Activated T-cell treated with anti-CD3 and anti-CD28 coated beads, Interleukin-2, amount 50 U/mL, for 48 hours (primary cell): ENCODE measurements at regions not wholly inside any gene's neighbourhood (a gene's known extent, or its start where the extent isn't known, plus 50 kb on each side); places are given as distances from the start of the nearest gene placed in this dataset.
"Not testable (repeated sequence)": the region's sequence is repeated elsewhere in the genome, so short reads cannot be mapped to it uniquely, and the experiment has no call there.

ENCODE experiments used
- DNase-seq, 2 experiments: peaks; one replicate each; pipeline ENCODE4 v3.0.0-alpha.2; 2020

DNA sequence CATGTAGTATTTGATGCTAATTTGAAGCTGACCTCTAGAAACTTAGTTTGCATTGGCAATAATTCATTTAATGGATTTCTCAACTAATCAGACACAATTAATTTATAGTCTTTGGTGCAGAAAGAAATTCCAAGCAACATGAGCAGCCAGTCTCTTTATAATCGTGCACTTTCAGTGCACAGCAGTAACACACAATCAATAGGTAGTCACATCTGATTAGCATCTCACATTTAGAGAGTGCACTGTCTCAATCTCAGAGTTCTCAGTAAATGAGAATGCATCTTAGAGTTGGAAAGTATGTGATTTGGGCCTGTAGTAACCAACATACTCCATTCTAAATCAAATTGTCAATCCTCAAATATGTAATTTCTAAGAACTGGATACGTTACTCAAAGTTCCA is 377.6 kb downstream of the POM121L12 start:
- DNase-seq: no peak

DNA sequence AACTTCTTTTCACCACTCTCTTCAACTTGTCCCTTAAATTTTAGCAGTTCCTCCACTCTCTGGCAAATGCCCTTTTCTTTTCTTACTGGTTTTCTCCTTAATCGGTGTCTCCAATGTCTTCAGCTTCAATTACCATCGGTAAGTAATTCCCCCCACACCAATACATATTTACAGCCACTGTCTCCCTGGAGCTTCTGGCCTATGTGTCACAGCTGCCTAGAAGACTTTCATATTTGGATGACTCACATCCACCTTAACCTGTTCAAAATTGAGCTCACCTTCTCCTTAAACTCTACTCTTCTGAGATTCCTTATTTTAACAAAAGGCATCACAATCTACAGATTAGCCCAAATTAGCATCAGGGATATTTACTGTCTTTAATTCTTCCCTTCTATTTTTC is 380.4 kb downstream of the POM121L12 start:
- no peak for DNase-seq

DNA sequence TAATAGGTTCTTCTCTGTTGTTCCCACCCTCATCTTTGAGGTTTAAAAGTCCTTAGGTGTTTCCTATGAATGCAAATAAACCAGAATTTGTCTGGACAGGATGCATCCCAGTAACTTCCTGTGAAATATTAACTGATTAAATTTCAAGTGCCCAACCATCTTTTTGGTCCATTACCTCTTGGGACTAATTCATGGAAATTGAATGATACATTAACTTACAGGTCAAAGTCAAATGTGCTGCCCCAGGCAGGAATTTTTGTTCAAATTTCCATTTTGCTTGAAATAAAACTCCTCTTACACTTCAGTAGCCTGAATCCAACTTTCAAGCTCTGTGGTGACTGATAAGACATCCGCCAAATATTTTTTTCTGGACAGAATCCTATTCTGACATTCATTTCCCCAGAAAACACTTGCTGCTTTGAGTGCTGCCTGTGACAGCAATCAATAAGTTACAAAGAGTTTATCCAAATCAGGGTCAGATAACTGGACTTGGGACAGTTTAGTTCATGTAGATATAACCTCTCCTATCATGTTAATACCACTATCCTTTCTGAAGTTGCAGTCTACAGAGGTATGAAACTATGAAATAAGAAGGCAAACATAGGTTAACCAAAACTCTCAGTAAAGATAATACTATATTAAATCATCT is 383.5 kb downstream of the POM121L12 start:
- no peak for DNase-seq

- DNase-seq: no peak
Measured at GRCh38 chr7:53420550-53420949, 385.1 kb downstream of the POM121L12 start.

GRCh38 chr7:53422291-53422690 is 386.9 kb downstream of the POM121L12 start:
- no peak for DNase-seq

- no peak for DNase-seq
Measured at GRCh38 chr7:53426145-53426750, 390.8 kb downstream of the POM121L12 start.

- no peak for DNase-seq
Measured at GRCh38 chr7:53428045-53428444, 392.6 kb downstream of the POM121L12 start.

DNA sequence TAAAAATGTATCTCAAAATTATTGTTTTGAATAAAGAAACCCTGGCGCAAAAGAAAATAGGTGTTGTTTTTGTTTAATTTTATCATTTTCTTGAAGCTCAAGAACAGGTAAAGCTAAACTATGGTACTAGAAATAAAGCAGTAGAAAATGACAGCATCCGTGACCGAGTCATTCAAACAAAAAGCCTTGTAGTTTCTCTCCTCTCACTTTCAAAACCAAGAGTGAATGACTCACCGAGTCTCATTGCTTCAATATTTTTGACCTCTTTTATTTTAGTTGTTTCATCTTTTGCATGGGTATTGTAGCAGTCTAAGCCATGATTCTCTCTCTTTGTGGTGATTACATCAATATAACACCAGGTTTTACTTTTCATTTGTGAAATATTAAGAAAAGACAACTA is 396.5 kb downstream of the POM121L12 start:
- no peak for DNase-seq

DNA sequence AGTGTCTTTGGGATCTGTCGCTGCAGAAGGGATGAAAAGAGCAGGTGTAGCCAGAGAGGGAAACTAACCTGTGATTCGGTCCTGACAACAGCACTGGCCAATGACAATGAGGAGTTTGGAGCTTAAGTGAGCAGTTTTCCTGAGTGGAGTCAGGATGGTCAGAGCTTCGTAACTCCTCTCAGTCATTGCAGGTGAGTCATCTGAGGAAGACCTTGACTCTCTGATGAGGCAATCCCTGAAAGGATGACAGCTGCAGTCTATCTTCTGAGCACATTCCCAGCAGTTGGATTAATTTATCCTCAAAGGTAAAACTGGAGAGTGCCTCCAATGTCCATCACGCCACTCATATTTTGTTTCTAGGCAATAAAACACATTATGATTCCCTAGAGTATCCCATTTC is 401.9 kb downstream of the POM121L12 start:
- no peak for DNase-seq

DNA sequence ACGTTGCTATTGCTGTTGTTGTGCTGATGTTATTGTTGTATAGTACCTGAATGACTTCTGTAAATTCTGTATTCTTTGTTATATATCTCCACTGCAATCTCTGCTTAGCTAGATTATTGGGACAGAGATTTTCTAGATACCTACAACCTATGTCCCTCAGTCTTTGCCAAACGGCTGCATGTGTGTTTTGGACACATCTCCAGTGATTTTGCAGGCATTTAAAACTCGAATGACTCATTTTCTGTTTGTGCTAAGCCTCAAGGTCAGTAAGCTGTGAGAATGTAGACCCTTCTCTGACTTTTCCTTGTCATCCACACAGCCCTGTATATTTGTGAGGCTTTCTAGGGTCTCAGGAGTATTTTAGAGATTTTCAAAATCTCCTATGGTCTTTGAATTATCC is 410.7 kb downstream of the POM121L12 start:
- no peak for DNase-seq

DNA sequence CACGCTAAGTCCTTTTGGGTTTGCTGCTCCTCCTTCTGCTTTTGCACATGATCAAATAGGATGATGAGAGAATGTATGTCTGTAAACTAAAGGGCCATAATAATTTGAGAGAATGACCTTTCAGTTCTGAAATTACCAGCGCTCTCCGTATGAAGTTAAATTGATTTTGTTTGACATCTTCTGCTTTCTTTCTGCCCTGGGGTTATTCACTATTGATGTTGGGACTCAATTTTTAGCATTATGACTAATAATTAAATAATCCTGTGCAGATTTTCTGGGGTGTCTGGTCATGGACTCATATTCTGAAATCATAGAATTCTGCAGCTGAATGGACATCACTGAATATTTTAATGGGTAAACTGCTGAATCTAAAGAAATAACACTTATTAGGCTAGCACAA is 423.2 kb downstream of the POM121L12 start:
- no peak for DNase-seq

GRCh38 chr7:53466371-53466770 is 430.9 kb downstream of the POM121L12 start:
- no peak for DNase-seq

GRCh38 chr7:53470336-53470970 is 435.0 kb downstream of the POM121L12 start:
- no peak for DNase-seq

DNA sequence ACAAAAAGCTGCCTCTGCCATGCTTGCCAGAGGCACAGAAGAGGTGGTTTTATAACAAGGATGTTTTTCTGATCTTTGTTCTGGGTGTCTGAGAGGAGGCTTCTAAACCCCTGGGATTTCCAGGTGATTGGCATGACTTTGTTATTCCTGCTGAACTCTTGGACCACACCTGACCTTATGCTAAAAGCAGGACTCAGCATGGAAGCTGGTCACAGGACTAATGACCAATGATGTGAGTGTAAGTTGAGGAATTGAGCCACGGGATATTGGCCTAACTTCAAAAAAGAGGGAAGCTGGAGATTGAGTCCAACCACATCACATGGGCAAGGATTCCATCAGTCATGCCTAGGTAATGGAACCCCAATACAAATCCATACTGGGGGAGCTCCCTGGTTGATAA is 437.9 kb downstream of the POM121L12 start:
- no peak for DNase-seq

DNA sequence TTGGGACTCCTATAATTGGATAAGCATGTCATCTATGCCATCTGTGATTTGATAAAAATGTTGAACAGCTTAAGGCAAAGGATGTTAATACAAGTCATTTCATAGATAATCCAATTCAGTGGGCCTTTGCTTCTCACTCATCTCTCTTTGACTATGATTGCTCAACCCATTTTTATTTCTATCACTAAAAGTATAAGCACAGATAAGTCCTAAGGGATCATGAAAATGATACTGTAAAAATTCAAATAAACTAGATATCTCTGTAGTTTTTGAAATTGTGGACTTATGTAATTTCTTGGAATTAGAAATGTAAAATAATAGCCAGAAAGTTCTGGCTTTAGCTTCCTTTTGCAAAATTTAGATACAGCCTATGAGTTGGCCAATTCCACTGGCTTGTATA is 440.3 kb downstream of the POM121L12 start:
- no peak for DNase-seq

DNA sequence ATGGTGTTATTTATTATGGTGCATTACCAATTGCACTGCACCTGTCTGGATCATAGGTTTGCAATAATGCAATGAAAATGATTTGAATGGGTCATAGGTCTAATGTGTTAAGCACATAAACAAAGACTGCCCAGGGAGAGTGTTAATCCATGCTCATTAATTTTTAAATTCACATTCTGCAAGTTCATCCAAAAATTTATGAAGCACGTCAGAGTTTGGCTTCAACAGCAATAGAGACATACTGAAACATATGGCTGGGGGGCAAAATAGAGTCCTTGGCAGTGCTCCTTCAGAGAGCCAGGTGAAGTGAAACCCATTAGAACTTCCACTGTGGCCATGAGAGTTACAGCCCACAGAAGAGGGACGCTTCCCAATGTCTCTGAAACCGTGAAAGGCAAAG is 441.1 kb downstream of the POM121L12 start:
- DNase-seq: no peak

DNA sequence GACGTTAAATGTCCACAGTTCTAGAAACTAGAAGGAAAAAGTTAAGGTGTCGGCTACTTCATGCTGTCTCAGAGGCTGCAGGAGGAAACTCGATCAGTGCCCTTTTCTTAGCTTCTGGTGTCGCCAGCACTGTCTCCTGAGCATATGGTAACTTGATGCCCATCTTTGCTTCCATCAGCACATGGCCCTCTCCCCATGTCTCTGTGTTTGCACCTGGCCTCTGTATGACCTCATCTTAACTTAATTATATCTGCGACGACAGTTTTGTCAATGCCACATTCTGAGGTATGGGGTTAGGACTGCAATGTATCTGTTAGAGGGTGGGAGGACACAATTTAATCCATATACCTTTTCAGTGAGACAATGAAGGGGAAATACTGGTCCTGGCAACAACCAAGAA is 449.9 kb downstream of the POM121L12 start:
- no peak for DNase-seq

DNA sequence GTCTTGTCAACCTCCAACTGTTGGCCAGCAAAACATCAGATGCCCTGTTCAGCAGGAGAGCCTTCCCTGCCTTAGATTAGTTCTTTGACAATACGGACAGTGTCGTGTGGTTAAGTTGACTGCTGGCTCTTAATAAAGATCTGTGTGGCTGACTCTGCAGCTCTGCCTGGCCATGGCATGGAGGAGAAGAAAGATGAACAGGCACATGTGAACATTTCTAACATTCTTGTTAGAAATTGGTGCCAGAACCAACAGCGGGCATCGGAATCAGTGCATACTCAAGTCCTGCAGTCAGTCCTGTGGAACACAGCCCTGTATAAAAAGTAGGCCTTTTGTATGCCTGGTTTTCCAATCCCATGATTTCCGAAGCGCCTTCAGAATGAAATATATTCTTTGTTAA is 455.6 kb downstream of the POM121L12 start:
- no peak for DNase-seq

DNA sequence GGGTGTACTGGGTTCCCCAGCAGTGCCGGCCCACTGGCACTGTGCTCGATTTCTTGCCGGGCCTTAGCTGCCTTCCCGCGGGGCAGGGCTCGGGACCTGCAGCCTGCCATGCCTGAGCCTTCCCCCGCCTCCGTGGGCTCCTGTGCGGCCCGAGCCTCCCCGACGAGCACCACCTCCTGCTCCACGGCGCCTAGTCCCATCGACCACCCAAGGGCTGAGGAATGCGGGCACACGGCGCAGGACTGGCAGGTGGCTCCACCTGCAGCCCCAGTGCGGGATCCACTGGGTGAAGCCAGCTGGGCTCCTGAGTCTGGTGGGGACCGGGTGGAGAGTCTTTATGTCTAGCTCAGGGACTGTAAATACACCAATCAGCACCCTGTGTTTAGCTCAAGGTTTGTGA is 459.7 kb downstream of the POM121L12 start:
- not testable (repeated sequence) for DNase-seq

- DNase-seq: no peak
Measured at GRCh38 chr7:53500076-53500475, 464.6 kb downstream of the POM121L12 start.

GRCh38 chr7:53504914-53505313 is 469.5 kb downstream of the POM121L12 start:
- DNase-seq: no peak

GRCh38 chr7:53518319-53518718 is 482.9 kb downstream of the POM121L12 start:
- no peak for DNase-seq

DNA sequence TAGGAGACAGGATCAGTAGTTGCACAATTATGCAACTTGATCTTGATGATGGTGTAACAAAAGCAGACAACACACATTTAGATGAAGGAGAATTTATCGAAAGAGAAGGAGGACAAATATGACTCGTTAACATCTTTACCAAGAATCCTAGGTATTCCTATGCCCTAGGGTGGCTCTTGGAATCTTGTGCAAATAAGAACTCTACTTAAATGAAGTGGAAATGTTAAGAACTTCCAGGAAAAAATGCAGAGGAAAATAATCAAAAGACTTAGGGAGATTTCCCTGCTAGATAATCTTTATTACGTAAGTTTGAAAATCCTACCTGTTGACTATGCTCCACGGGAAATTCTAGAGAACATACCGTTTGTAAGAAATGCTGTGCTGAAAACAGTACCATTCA is 485.4 kb downstream of the POM121L12 start:
- no peak for DNase-seq

- no peak for DNase-seq
Measured at GRCh38 chr7:53521638-53522184, 486.3 kb downstream of the POM121L12 start.
